ENCODE measurements at regions not wholly inside any gene's neighbourhood (a gene's known extent, or its start where the extent isn't known, plus 50 kb on each side); places are given as distances from the start of the nearest gene placed in this dataset.
"Not testable (repeated sequence)": the region's sequence is repeated elsewhere in the genome, so short reads cannot be mapped to it uniquely, and the experiment has no call there.

GRCh38 chr5:25330721-25331120 is 685.9 kb upstream of the CDH10 start:
- DNase-seq (ENCODE audit: low read depth), result no peak
- no peak for TF ChIP-seq CTCF (IDR thresholded peaks at IDR 0.05; ENCODE audit: insufficient read depth, low read depth, low read length, missing control alignments)
- no peak overlapping the region for H3K4me3 ChIP-seq (ENCODE audit: low read length)

- no peak overlapping the region for H3K4me3 ChIP-seq (ENCODE audit: low read length)
- no peak for TF ChIP-seq CTCF (IDR thresholded peaks at IDR 0.05; ENCODE audit: insufficient read depth, low read depth, low read length, missing control alignments)
- no peak for DNase-seq (ENCODE audit: low read depth)
Observed at GRCh38 chr5:25327172-25327571, 682.4 kb upstream of the CDH10 start.

GRCh38 chr5:25301836-25302235 is 657.1 kb upstream of the CDH10 start:
- no peak overlapping the region for H3K4me3 ChIP-seq (ENCODE audit: low read length)
- DNase-seq (ENCODE audit: low read depth), result no peak
- TF ChIP-seq CTCF (IDR thresholded peaks at IDR 0.05; ENCODE audit: insufficient read depth, low read depth, low read length, missing control alignments), result no peak

- no peak overlapping the region for H3K4me3 ChIP-seq (ENCODE audit: low read length)
- TF ChIP-seq CTCF (IDR thresholded peaks at IDR 0.05; ENCODE audit: insufficient read depth, low read depth, low read length, missing control alignments), result no peak
- DNase-seq (ENCODE audit: low read depth), result peak; percentile 14
Observed at GRCh38 chr5:25295067-25295466, 650.3 kb upstream of the CDH10 start.

GRCh38 chr5:25289766-25290165 is 645.0 kb upstream of the CDH10 start:
- H3K4me3 ChIP-seq (ENCODE audit: low read length); DNase-seq (ENCODE audit: low read depth): not testable (repeated sequence)

- no peak overlapping the region for H3K4me3 ChIP-seq (ENCODE audit: low read length)
- TF ChIP-seq CTCF (IDR thresholded peaks at IDR 0.05; ENCODE audit: insufficient read depth, low read depth, low read length, missing control alignments), result no peak
- no peak for DNase-seq (ENCODE audit: low read depth)
Observed at GRCh38 chr5:25286319-25286718, 641.5 kb upstream of the CDH10 start.

GRCh38 chr5:25285136-25285535 is 640.4 kb upstream of the CDH10 start:
- TF ChIP-seq CTCF (IDR thresholded peaks at IDR 0.05; ENCODE audit: insufficient read depth, low read depth, low read length, missing control alignments), result no peak
- no peak for DNase-seq (ENCODE audit: low read depth)
- H3K4me3 ChIP-seq (ENCODE audit: low read length), result no peak overlapping the region

- DNase-seq (ENCODE audit: low read depth), result not testable (repeated sequence)
Observed at GRCh38 chr5:25263507-25263906, 618.7 kb upstream of the CDH10 start.

More at GRCh38 chr5:25263507-25263906, 618.7 kb upstream of the CDH10 start:
- not testable (repeated sequence) for H3K4me3 ChIP-seq (ENCODE audit: low read length)
